Esophagus muscularis mucosa (tissue), 4 donors: ENCODE measurements at regions not wholly inside any gene's neighbourhood (a gene's known extent, or its start where the extent isn't known, plus 50 kb on each side); places are given as distances from the start of the nearest gene placed in this dataset.

Experiments used
- EP300 ChIP-seq: sonication (generic); formaldehyde crosslinking; IDR thresholded peaks from one replicate; pipeline ENCODE4 v1.6.1; 2017; ENCODE audit warnings: antibody characterized with exemption
- POLR2A ChIP-seq: fragments of 450-650 bp; IDR thresholded peaks from one replicate; pipeline ENCODE4 v1.6.1; 2017; ENCODE audit warnings: antibody characterized with exemption, moderate library complexity, mild to moderate bottlenecking, low read depth
- POLR2AphosphoS5 ChIP-seq, 2 donors: sonication (generic); formaldehyde crosslinking; IDR thresholded peaks; one replicate each; pipeline ENCODE4 v1.6.1; 2017; ENCODE audit warnings: antibody characterized with exemption in 2 of 2
- TF ChIP-seq, protein P1 (sequence below), 3 experiments: fragments of 200-600 bp in 2 of 3; fragments of 450-650 bp in 1 of 3; sonication (generic) in 2 of 3; IDR thresholded peaks; one replicate each; pipeline ENCODE4 v1.5.1; 2017 to 2019; ENCODE audit warnings: antibody characterized with exemption in 3 of 3, mild to moderate bottlenecking in 2 of 3, moderate library complexity in 1 of 3

DNA sequence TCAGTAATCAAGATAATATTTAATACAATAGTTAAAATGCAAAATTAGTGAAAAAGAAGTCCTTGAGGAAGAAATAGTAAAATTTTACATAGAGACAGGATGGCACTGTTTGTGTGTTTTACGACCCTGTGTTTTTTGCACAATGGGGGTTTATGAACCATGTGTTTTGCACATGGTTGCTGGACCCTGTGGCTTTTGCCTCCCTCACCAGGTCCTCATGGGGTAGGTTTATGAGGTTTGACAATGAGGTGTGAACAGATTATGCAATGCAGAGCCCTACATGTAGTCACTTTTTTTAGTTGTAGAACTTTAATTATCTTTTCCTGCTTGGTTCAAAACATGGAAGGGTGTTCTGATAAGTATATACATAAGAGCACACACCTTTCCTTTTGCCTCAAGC, 366.3 kb upstream of the FAR2 start:
- TF ChIP-seq, protein P1, sequence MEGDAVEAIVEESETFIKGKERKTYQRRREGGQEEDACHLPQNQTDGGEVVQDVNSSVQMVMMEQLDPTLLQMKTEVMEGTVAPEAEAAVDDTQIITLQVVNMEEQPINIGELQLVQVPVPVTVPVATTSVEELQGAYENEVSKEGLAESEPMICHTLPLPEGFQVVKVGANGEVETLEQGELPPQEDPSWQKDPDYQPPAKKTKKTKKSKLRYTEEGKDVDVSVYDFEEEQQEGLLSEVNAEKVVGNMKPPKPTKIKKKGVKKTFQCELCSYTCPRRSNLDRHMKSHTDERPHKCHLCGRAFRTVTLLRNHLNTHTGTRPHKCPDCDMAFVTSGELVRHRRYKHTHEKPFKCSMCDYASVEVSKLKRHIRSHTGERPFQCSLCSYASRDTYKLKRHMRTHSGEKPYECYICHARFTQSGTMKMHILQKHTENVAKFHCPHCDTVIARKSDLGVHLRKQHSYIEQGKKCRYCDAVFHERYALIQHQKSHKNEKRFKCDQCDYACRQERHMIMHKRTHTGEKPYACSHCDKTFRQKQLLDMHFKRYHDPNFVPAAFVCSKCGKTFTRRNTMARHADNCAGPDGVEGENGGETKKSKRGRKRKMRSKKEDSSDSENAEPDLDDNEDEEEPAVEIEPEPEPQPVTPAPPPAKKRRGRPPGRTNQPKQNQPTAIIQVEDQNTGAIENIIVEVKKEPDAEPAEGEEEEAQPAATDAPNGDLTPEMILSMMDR (IDR thresholded peaks at IDR 0.05), result no peak
- TF ChIP-seq POLR2A, result no peak
- TF ChIP-seq POLR2AphosphoS5 (IDR thresholded peaks at IDR 0.05), result no peak
- TF ChIP-seq EP300, result no peak
